ENCODE measurements at regions not wholly inside any gene's neighbourhood (a gene's known extent, or its start where the extent isn't known, plus 50 kb on each side); places are given as distances from the start of the nearest gene placed in this dataset.
"Not testable (repeated sequence)": the region's sequence is repeated elsewhere in the genome, so short reads cannot be mapped to it uniquely, and the experiment has no call there.

- Mint-ChIP-seq H3K36me3 (ENCODE audit: insufficient read depth in 2 of 2) (peaks cover 9 to 10% of the 10 kb centered on the region in 2 donors), H3K27ac (peak overlapping the region; percentile 52), H3K4me1 (ENCODE audit: low read depth) (peaks cover 68% of the 10 kb centered on the region), H3K4me3 (peak overlapping the region; percentile 43 to 61), H3K27me3 (ENCODE audit: low read depth) (no peaks in the 10 kb centered on the region), H3K9me3 (peaks cover 3% of the 10 kb centered on the region in 2 donors)
- no peak for DNase-seq
- peak; percentile 84 to 89 for ATAC-seq (replicated peaks in 1 of 2)
Observed at GRCh38 chr13:74243637-74244526, 109.7 kb upstream of the KLF12 start.

- not testable (repeated sequence) for H3K27ac Mint-ChIP-seq; ATAC-seq (replicated peaks in 1 of 2); H3K27me3 Mint-ChIP-seq (ENCODE audit: low read depth); H3K4me3 Mint-ChIP-seq; H3K9me3 Mint-ChIP-seq; DNase-seq
- Mint-ChIP-seq H3K36me3 (ENCODE audit: insufficient read depth in 2 of 2) (peaks cover 3 to 11% of the 10 kb centered on the region in 2 donors), H3K4me1 (ENCODE audit: low read depth) (peaks cover 43% of the 10 kb centered on the region)
Observed at GRCh38 chr13:74241343-74241742, 107.1 kb upstream of the KLF12 start.

- peak overlapping the region; percentile 60 for H3K27ac Mint-ChIP-seq
- H3K4me1 Mint-ChIP-seq (ENCODE audit: low read depth), result peaks cover 42% of the 10 kb centered on the region
- peak in 1 of 2 donors; percentile 17 for DNase-seq
- no peaks in the 10 kb centered on the region for H3K27me3 Mint-ChIP-seq (ENCODE audit: low read depth)
- H3K36me3 Mint-ChIP-seq (ENCODE audit: insufficient read depth in 2 of 2), result peaks cover 12 to 14% of the 10 kb centered on the region in 2 donors
- peak; percentile 98 for ATAC-seq (replicated peaks in 1 of 2)
- H3K4me3 Mint-ChIP-seq, result peak overlapping the region; percentile 26 to 74
- H3K9me3 Mint-ChIP-seq, result peaks cover 4 to 7% of the 10 kb centered on the region in 2 donors
Observed at GRCh38 chr13:74230984-74231501, 96.8 kb upstream of the KLF12 start.

- ATAC-seq (replicated peaks in 1 of 2) (no peak), DNase-seq (no peak)
- Mint-ChIP-seq H3K9me3 (peaks cover 4 to 7% of the 10 kb centered on the region in 2 donors), H3K4me1 (ENCODE audit: low read depth) (peaks cover 42% of the 10 kb centered on the region), H3K27ac (no peak overlapping the region), H3K27me3 (ENCODE audit: low read depth) (no peaks in the 10 kb centered on the region), H3K4me3 (no peak overlapping the region), H3K36me3 (ENCODE audit: insufficient read depth in 2 of 2) (peaks cover 12 to 14% of the 10 kb centered on the region in 2 donors)
Observed at GRCh38 chr13:74229242-74229641, 95.0 kb upstream of the KLF12 start.

- Mint-ChIP-seq H3K27me3 (ENCODE audit: low read depth) (no peaks in the 10 kb centered on the region), H3K36me3 (ENCODE audit: insufficient read depth in 2 of 2) (peaks cover 12 to 14% of the 10 kb centered on the region in 2 donors), H3K9me3 (peaks cover 7% of the 10 kb centered on the region in 2 donors), H3K4me3 (no peak overlapping the region), H3K4me1 (ENCODE audit: low read depth) (peaks cover 30% of the 10 kb centered on the region), H3K27ac (no peak overlapping the region)
- DNase-seq, result no peak
- ATAC-seq (replicated peaks in 1 of 2), result no peak
Observed at GRCh38 chr13:74227476-74228158, 93.4 kb upstream of the KLF12 start.

GRCh38 chr13:74226791-74227475 is 92.7 kb upstream of the KLF12 start:
- Mint-ChIP-seq H3K4me3 (no peak overlapping the region), H3K9me3 (peaks cover 7% of the 10 kb centered on the region in 2 donors), H3K27me3 (ENCODE audit: low read depth) (no peaks in the 10 kb centered on the region), H3K36me3 (ENCODE audit: insufficient read depth in 2 of 2) (peaks cover 12 to 14% of the 10 kb centered on the region in 2 donors), H3K4me1 (ENCODE audit: low read depth) (peaks cover 23% of the 10 kb centered on the region), H3K27ac (no peak overlapping the region)
- DNase-seq, result no peak
- no peak for ATAC-seq (replicated peaks in 1 of 2)

GRCh38 chr13:74221752-74222151 is 87.5 kb upstream of the KLF12 start:
- H3K27me3 Mint-ChIP-seq (ENCODE audit: low read depth), result no peaks in the 10 kb centered on the region
- H3K4me1 Mint-ChIP-seq (ENCODE audit: low read depth), result no peaks in the 10 kb centered on the region
- H3K4me3 Mint-ChIP-seq, result no peak overlapping the region
- ATAC-seq (replicated peaks in 1 of 2) (no peak), DNase-seq (no peak)
- H3K36me3 Mint-ChIP-seq (ENCODE audit: insufficient read depth in 2 of 2), result no peaks in the 10 kb centered on the region
- H3K27ac Mint-ChIP-seq, result no peak overlapping the region
- peaks cover 0 to 2% of the 10 kb centered on the region in 2 donors for H3K9me3 Mint-ChIP-seq

GRCh38 chr13:74219566-74219965 is 85.4 kb upstream of the KLF12 start:
- ATAC-seq (replicated peaks in 1 of 2) (no peak), DNase-seq (no peak)
- no peaks in the 10 kb centered on the region for H3K4me1 Mint-ChIP-seq (ENCODE audit: low read depth)
- peaks cover 0 to 2% of the 10 kb centered on the region in 2 donors for H3K9me3 Mint-ChIP-seq
- H3K36me3 Mint-ChIP-seq (ENCODE audit: insufficient read depth in 2 of 2), result no peaks in the 10 kb centered on the region
- H3K27me3 Mint-ChIP-seq (ENCODE audit: low read depth), result no peaks in the 10 kb centered on the region
- H3K4me3 Mint-ChIP-seq, result no peak overlapping the region
- H3K27ac Mint-ChIP-seq, result no peak overlapping the region

GRCh38 chr13:74218291-74218690 is 84.1 kb upstream of the KLF12 start:
- DNase-seq (no peak), ATAC-seq (replicated peaks in 1 of 2) (no peak)
- Mint-ChIP-seq H3K4me3 (peak overlapping the region in 1 of 2 donors; percentile 41), H3K27me3 (ENCODE audit: low read depth) (no peaks in the 10 kb centered on the region), H3K36me3 (ENCODE audit: insufficient read depth in 2 of 2) (no peaks in the 10 kb centered on the region), H3K4me1 (ENCODE audit: low read depth) (no peaks in the 10 kb centered on the region), H3K27ac (no peak overlapping the region), H3K9me3 (no peaks in the 10 kb centered on the region)

GRCh38 chr13:74217811-74218210 is 83.6 kb upstream of the KLF12 start:
- DNase-seq (no peak), ATAC-seq (replicated peaks in 1 of 2) (no peak)
- no peaks in the 10 kb centered on the region for H3K9me3 Mint-ChIP-seq
- no peaks in the 10 kb centered on the region for H3K36me3 Mint-ChIP-seq (ENCODE audit: insufficient read depth in 2 of 2)
- no peaks in the 10 kb centered on the region for H3K4me1 Mint-ChIP-seq (ENCODE audit: low read depth)
- peak overlapping the region in 1 of 2 donors; percentile 41 for H3K4me3 Mint-ChIP-seq
- no peaks in the 10 kb centered on the region for H3K27me3 Mint-ChIP-seq (ENCODE audit: low read depth)
- no peak overlapping the region for H3K27ac Mint-ChIP-seq

- no peak overlapping the region for H3K27ac Mint-ChIP-seq
- ATAC-seq (replicated peaks in 1 of 2), result no peak
- H3K4me3 Mint-ChIP-seq, result no peak overlapping the region
- H3K27me3 Mint-ChIP-seq (ENCODE audit: low read depth), result no peaks in the 10 kb centered on the region
- H3K9me3 Mint-ChIP-seq, result no peaks in the 10 kb centered on the region
- H3K36me3 Mint-ChIP-seq (ENCODE audit: insufficient read depth in 2 of 2), result no peaks in the 10 kb centered on the region
- DNase-seq, result no peak
- no peaks in the 10 kb centered on the region for H3K4me1 Mint-ChIP-seq (ENCODE audit: low read depth)
Observed at GRCh38 chr13:74215420-74215819, 81.2 kb upstream of the KLF12 start.

GRCh38 chr13:74214321-74214720 is 80.1 kb upstream of the KLF12 start:
- no peaks in the 10 kb centered on the region for H3K27me3 Mint-ChIP-seq (ENCODE audit: low read depth)
- no peak overlapping the region for H3K27ac Mint-ChIP-seq
- no peak for ATAC-seq (replicated peaks in 1 of 2)
- no peaks in the 10 kb centered on the region for H3K36me3 Mint-ChIP-seq (ENCODE audit: insufficient read depth in 2 of 2)
- H3K4me1 Mint-ChIP-seq (ENCODE audit: low read depth), result no peaks in the 10 kb centered on the region
- no peak for DNase-seq
- no peaks in the 10 kb centered on the region for H3K9me3 Mint-ChIP-seq
- H3K4me3 Mint-ChIP-seq, result no peak overlapping the region

Measured in activated T-cell treated with anti-CD3 and anti-CD28 coated beads, Interleukin-2, amount 50 U/mL, for 72 hours (primary cell).